Suprapubic skin (tissue), 4 donors: ENCODE measurements at regions not wholly inside any gene's neighbourhood (a gene's known extent, or its start where the extent isn't known, plus 50 kb on each side); places are given as distances from the start of the nearest gene placed in this dataset.
"Not testable (repeated sequence)": the region's sequence is repeated elsewhere in the genome, so short reads cannot be mapped to it uniquely, and the experiment has no call there.

Source experiments
- DNase-seq, 2 donors: peaks; one replicate each; pipeline ENCODE4 v3.0.0-alpha.2; 2019; ENCODE audit warnings: low spot score in 2 of 2
- H3K27ac ChIP-seq: fragments of 200-600 bp; sonication (generic); one replicate; pipeline ENCODE4 v1.5.1; 2019
- H3K27me3 ChIP-seq: fragments of 200-600 bp; sonication (generic); one replicate; pipeline ENCODE4 v1.5.1; 2019
- H3K36me3 ChIP-seq: fragments of 200-600 bp; sonication (generic); one replicate; pipeline ENCODE4 v1.5.1; 2019
- H3K4me1 ChIP-seq: fragments of 200-600 bp; sonication (generic); one replicate; pipeline ENCODE4 v1.5.1; 2019
- H3K4me3 ChIP-seq: fragments of 200-600 bp; sonication (generic); one replicate; pipeline ENCODE4 v1.5.1; 2019; ENCODE audit warnings: mild to moderate bottlenecking
- H3K9me3 ChIP-seq: fragments of 200-600 bp; sonication (generic); one replicate; pipeline ENCODE4 v1.5.1; 2019
- CTCF ChIP-seq, 2 donors: fragments of 200-600 bp in 1 of 2; fragments of 450-650 bp in 1 of 2; sonication (generic) in 1 of 2; IDR thresholded peaks; one replicate each; pipeline ENCODE4 v1.5.1; 2016 to 2019; ENCODE audit warnings: antibody characterized with exemption in 2 of 2, mild to moderate bottlenecking in 1 of 2, moderate library complexity in 1 of 2
- EP300 ChIP-seq: sonication (generic); formaldehyde crosslinking; IDR thresholded peaks from one replicate; pipeline ENCODE4 v1.6.1; 2017; ENCODE audit warnings: antibody characterized with exemption
- POLR2A ChIP-seq, 2 donors: fragments of 450-650 bp; IDR thresholded peaks; one replicate each; pipeline ENCODE4 v1.6.1; 2017; ENCODE audit warnings: antibody characterized with exemption in 2 of 2, mild to moderate bottlenecking in 2 of 2, moderate library complexity in 2 of 2
- POLR2AphosphoS5 ChIP-seq, 3 donors: sonication (generic); formaldehyde crosslinking; IDR thresholded peaks; one replicate each; pipeline ENCODE4 v1.6.1; 2017; ENCODE audit warnings: antibody characterized with exemption in 3 of 3
- WGBS: methylation state at CpG from one replicate; pipeline ENCODE4 v1.1.5; 2018; 5-methylcytosine and 5-hydroxymethylcytosine counted together

GRCh38 chr6:135728589-135728988 is 122.9 kb upstream of the PDE7B start:
- no peaks in the 10 kb centered on the region for H3K27me3 ChIP-seq
- TF ChIP-seq EP300 (no peak), CTCF (IDR thresholded peaks at IDR 0.05) (no peak), POLR2A (IDR thresholded peaks at IDR 0.05) (no peak), POLR2AphosphoS5 (IDR thresholded peaks at IDR 0.05) (no peak)
- H3K4me3 ChIP-seq = no peak overlapping the region
- no peaks in the 10 kb centered on the region for H3K9me3 ChIP-seq
- no peak overlapping the region for H3K27ac ChIP-seq
- H3K36me3 ChIP-seq = no peaks in the 10 kb centered on the region
- WGBS = 88% methylated on average over 2 of the region's 2 CpGs
- no peaks in the 10 kb centered on the region for H3K4me1 ChIP-seq
- DNase-seq = no peak

GRCh38 chr6:135731116-135731515 is 120.4 kb upstream of the PDE7B start:
- Histone ChIP-seq H3K4me1 (no peaks in the 10 kb centered on the region), H3K4me3 (no peak overlapping the region), H3K27me3 (no peaks in the 10 kb centered on the region), H3K36me3 (no peaks in the 10 kb centered on the region), H3K27ac (no peak overlapping the region), H3K9me3 (no peaks in the 10 kb centered on the region)
- TF ChIP-seq EP300 (no peak), POLR2AphosphoS5 (IDR thresholded peaks at IDR 0.05) (no peak), CTCF (IDR thresholded peaks at IDR 0.05) (no peak), POLR2A (IDR thresholded peaks at IDR 0.05) (no peak)
- WGBS = 88% methylated on average over 3 of the region's 3 CpGs
- no peak for DNase-seq

GRCh38 chr6:135736351-135736750 is 115.2 kb upstream of the PDE7B start:
- not testable (repeated sequence) for H3K36me3 ChIP-seq, DNase-seq, H3K27me3 ChIP-seq, H3K9me3 ChIP-seq, H3K4me3 ChIP-seq, H3K27ac ChIP-seq, H3K4me1 ChIP-seq
- over 99% methylated on average over 6 of the region's 6 CpGs for WGBS

GRCh38 chr6:135738636-135739035 is 112.9 kb upstream of the PDE7B start:
- Histone ChIP-seq H3K27ac (no peak overlapping the region), H3K4me3 (no peak overlapping the region), H3K9me3 (no peaks in the 10 kb centered on the region), H3K27me3 (no peaks in the 10 kb centered on the region), H3K4me1 (no peaks in the 10 kb centered on the region), H3K36me3 (no peaks in the 10 kb centered on the region)
- 43% methylated on average over 1 of the region's 1 CpG for WGBS
- TF ChIP-seq CTCF (IDR thresholded peaks at IDR 0.05) = no peak
- no peak for TF ChIP-seq POLR2A (IDR thresholded peaks at IDR 0.05)
- TF ChIP-seq POLR2AphosphoS5 (IDR thresholded peaks at IDR 0.05) = no peak
- no peak for TF ChIP-seq EP300
- DNase-seq = no peak

GRCh38 chr6:135739288-135739687 is 112.2 kb upstream of the PDE7B start:
- 81% methylated on average over 7 of the region's 7 CpGs for WGBS
- no peaks in the 10 kb centered on the region for H3K27me3 ChIP-seq
- no peak overlapping the region for H3K4me3 ChIP-seq
- H3K9me3 ChIP-seq = no peaks in the 10 kb centered on the region
- H3K36me3 ChIP-seq = no peaks in the 10 kb centered on the region
- no peak for TF ChIP-seq CTCF (IDR thresholded peaks at IDR 0.05)
- no peak for TF ChIP-seq EP300
- TF ChIP-seq POLR2A (IDR thresholded peaks at IDR 0.05) = no peak
- no peak for TF ChIP-seq POLR2AphosphoS5 (IDR thresholded peaks at IDR 0.05)
- DNase-seq = no peak
- no peak overlapping the region for H3K27ac ChIP-seq
- no peaks in the 10 kb centered on the region for H3K4me1 ChIP-seq

GRCh38 chr6:135740580-135740979 is 110.9 kb upstream of the PDE7B start:
- no peak for DNase-seq
- H3K27me3 ChIP-seq = no peaks in the 10 kb centered on the region
- 75% methylated on average over 1 of the region's 1 CpG for WGBS
- H3K4me1 ChIP-seq = no peaks in the 10 kb centered on the region
- TF ChIP-seq EP300 (no peak), POLR2AphosphoS5 (IDR thresholded peaks at IDR 0.05) (no peak), POLR2A (IDR thresholded peaks at IDR 0.05) (no peak), CTCF (IDR thresholded peaks at IDR 0.05) (no peak)
- no peaks in the 10 kb centered on the region for H3K9me3 ChIP-seq
- no peaks in the 10 kb centered on the region for H3K36me3 ChIP-seq
- H3K27ac ChIP-seq = no peak overlapping the region
- H3K4me3 ChIP-seq = no peak overlapping the region
